ENCODE measurements at regions not wholly inside any gene's neighbourhood (a gene's known extent, or its start where the extent isn't known, plus 50 kb on each side); places are given as distances from the start of the nearest gene placed in this dataset.

DNA sequence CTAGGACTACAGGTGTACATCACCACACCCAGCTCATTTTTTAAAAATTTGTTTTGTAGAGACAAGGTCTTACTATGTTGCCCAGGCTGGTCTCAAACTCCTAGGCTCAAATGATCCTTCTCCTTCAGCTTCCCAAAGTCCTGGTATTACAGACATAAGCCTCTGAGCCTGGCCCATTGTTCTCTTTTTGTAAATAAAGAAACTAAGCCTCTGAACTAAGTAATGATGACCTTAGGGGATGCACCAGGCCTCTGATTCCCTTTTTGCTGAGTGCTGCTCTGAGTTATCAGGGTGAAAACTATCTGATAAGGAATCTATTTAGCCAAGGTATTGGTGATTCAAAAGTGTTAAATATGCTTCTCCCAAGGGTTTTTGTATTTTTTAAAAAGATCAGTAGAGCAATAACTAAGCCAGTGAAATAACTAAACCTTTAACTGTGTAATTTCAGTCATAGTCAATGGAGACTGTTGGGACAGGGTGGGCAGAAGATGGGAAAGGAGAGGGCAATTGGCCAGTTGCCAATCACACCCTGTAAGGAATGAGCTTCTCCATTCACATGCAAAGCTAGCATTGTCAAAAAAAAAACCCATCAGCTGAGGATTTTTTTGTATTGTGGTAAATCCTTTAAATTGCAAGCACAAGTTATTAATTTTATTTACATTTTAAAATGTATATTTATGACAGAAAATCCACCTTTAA, 194.8 kb upstream of the PFN2 start:
- Histone ChIP-seq H3K4me2 (no peak overlapping the region), H3K9ac (no peak overlapping the region), H3K4me1 (ENCODE audit: low read depth, poor library complexity, severe bottlenecking) (peaks cover 13% of the 10 kb centered on the region), H4K20me1 (ENCODE audit: insufficient read depth) (no peaks in the 10 kb centered on the region), H3K36me3 (ENCODE audit: insufficient read depth) (no peaks in the 10 kb centered on the region), H3K27me3 (ENCODE audit: insufficient read depth, low read depth) (no peaks in the 10 kb centered on the region), H3K4me3 (IDR thresholded peaks at IDR 0.05; ENCODE audit: insufficient read depth, low read depth, low read length) (no peak overlapping the region), H3K79me2 (ENCODE audit: insufficient read depth, low read depth) (no peaks in the 10 kb centered on the region), H3K27ac (no peak overlapping the region), H2AFZ (ENCODE audit: low read depth) (no peak overlapping the region)
- TF ChIP-seq, protein P1, sequence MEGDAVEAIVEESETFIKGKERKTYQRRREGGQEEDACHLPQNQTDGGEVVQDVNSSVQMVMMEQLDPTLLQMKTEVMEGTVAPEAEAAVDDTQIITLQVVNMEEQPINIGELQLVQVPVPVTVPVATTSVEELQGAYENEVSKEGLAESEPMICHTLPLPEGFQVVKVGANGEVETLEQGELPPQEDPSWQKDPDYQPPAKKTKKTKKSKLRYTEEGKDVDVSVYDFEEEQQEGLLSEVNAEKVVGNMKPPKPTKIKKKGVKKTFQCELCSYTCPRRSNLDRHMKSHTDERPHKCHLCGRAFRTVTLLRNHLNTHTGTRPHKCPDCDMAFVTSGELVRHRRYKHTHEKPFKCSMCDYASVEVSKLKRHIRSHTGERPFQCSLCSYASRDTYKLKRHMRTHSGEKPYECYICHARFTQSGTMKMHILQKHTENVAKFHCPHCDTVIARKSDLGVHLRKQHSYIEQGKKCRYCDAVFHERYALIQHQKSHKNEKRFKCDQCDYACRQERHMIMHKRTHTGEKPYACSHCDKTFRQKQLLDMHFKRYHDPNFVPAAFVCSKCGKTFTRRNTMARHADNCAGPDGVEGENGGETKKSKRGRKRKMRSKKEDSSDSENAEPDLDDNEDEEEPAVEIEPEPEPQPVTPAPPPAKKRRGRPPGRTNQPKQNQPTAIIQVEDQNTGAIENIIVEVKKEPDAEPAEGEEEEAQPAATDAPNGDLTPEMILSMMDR (conservative IDR thresholded peaks at IDR 0.05; ENCODE audit: low read depth, low read length): no peak

DNA sequence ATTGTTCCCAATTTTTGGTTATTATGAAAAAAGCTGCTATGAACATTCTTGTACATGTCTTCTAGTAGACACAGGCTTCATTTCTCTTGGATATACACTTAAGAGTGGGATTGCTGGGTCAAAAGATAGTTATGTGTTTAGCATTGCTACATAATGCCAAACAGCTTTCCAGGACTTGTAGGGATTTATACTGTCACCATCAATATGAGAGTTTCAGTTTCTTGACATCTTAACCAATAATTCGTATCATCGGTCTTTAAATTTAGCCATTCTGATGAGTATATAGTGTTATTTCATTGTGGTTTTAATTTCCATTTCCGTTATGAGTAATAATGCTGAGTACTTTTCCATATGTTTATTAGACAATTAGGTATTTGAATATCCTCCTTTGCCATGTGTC, 190.3 kb upstream of the PFN2 start:
- TF ChIP-seq, protein P1 (conservative IDR thresholded peaks at IDR 0.05; ENCODE audit: low read depth, low read length): no peak
- Histone ChIP-seq H3K79me2 (ENCODE audit: insufficient read depth, low read depth) (no peaks in the 10 kb centered on the region), H3K4me2 (no peak overlapping the region)

DNA sequence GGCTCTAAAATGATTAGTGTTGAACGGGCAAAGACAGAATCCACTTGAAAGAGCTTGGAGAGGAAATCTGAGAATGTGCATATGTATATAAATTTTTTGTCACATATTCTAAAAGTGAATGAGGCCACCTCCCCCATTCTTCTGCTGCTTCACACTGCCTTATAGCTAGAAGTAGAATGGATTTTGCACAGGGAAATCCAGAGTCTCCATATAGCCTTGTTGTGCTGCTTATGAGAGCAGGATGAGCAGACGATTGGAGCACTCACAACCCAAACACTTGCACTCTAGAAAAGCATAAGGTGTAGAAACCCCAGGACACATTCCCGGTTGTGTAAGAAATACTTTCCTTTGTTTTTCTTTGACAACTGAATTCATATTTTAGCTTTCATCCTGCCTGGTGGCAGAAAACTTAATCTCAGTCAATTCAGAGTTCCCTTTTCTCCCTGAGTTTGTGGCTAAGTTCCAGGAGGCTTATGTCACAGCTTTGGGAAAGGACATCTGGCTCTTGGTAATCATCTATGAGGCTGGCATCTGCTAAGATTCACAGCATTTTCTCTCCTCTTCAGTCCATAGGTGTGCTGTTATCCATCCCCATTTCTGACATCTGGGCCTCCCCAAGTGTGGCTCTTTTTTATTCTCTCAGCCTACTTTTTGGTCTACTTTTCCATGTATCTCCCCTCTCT, 188.4 kb upstream of the PFN2 start:
- H3K79me2 ChIP-seq (ENCODE audit: insufficient read depth, low read depth): no peaks in the 10 kb centered on the region
- no peak overlapping the region for H2AFZ ChIP-seq (ENCODE audit: low read depth)
- H3K4me1 ChIP-seq (ENCODE audit: low read depth, poor library complexity, severe bottlenecking): no peaks in the 10 kb centered on the region
- no peak overlapping the region for H3K4me3 ChIP-seq (IDR thresholded peaks at IDR 0.05; ENCODE audit: insufficient read depth, low read depth, low read length)
- no peak overlapping the region for H3K9ac ChIP-seq
- no peaks in the 10 kb centered on the region for H3K27me3 ChIP-seq (ENCODE audit: insufficient read depth, low read depth)
- H4K20me1 ChIP-seq (ENCODE audit: insufficient read depth): no peaks in the 10 kb centered on the region
- no peak overlapping the region for H3K27ac ChIP-seq
- H3K4me2 ChIP-seq: no peak overlapping the region
- TF ChIP-seq, protein P1 (conservative IDR thresholded peaks at IDR 0.05; ENCODE audit: low read depth, low read length): no peak
- H3K36me3 ChIP-seq (ENCODE audit: insufficient read depth): no peaks in the 10 kb centered on the region

More for the DNA sequence above, 190.3 kb upstream of the PFN2 start:
- Histone ChIP-seq H3K4me1 (ENCODE audit: low read depth, poor library complexity, severe bottlenecking) (no peaks in the 10 kb centered on the region), H3K36me3 (ENCODE audit: insufficient read depth) (no peaks in the 10 kb centered on the region), H4K20me1 (ENCODE audit: insufficient read depth) (no peaks in the 10 kb centered on the region), H2AFZ (ENCODE audit: low read depth) (no peak overlapping the region), H3K9ac (no peak overlapping the region), H3K27ac (no peak overlapping the region), H3K27me3 (ENCODE audit: insufficient read depth, low read depth) (no peaks in the 10 kb centered on the region), H3K4me3 (IDR thresholded peaks at IDR 0.05; ENCODE audit: insufficient read depth, low read depth, low read length) (no peak overlapping the region)

DNA sequence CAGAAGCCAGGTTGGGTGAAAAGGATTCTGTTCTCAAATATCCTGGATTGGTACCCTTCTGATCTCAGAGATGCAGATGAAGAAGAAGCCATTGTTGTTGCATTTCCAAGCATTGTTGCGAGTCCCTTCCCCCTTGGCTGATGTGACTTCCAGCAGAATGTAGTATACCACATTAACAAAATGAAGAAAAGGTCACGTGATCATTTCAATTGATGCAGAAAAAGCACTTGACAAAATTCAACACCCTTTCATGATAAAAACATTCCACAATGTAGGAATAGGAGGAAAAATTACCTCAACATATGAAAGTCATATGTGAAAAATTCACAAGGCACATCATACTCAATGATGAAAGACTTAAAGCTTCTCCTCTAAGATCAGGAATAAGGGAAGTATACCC, 181.9 kb upstream of the PFN2 start:
- no peaks in the 10 kb centered on the region for H3K79me2 ChIP-seq (ENCODE audit: insufficient read depth, low read depth)
- no peaks in the 10 kb centered on the region for H3K36me3 ChIP-seq (ENCODE audit: insufficient read depth)
- H3K4me2 ChIP-seq: no peak overlapping the region
- H2AFZ ChIP-seq (ENCODE audit: low read depth): no peak overlapping the region
- H3K9ac ChIP-seq: no peak overlapping the region
- no peaks in the 10 kb centered on the region for H3K27me3 ChIP-seq (ENCODE audit: insufficient read depth, low read depth)
- no peaks in the 10 kb centered on the region for H3K4me1 ChIP-seq (ENCODE audit: low read depth, poor library complexity, severe bottlenecking)
- no peaks in the 10 kb centered on the region for H4K20me1 ChIP-seq (ENCODE audit: insufficient read depth)
- TF ChIP-seq, protein P1 (conservative IDR thresholded peaks at IDR 0.05; ENCODE audit: low read depth, low read length): no peak
- no peak overlapping the region for H3K4me3 ChIP-seq (IDR thresholded peaks at IDR 0.05; ENCODE audit: insufficient read depth, low read depth, low read length)
- H3K27ac ChIP-seq: no peak overlapping the region

All from KMS-11 (cell line).